Ovary (tissue), 3 donors: ENCODE measurements at regions not wholly inside any gene's neighbourhood (a gene's known extent, or its start where the extent isn't known, plus 50 kb on each side); places are given as distances from the start of the nearest gene placed in this dataset.

Experiments used
- POLR2A ChIP-seq: fragments of 450-650 bp; IDR thresholded peaks from one replicate; pipeline ENCODE4 v1.6.1; 2017; ENCODE audit warnings: antibody characterized with exemption, mild to moderate bottlenecking, moderate library complexity
- TF ChIP-seq, protein P1 (sequence below), 3 donors: fragments of 450-650 bp in 2 of 3; fragments of 200-600 bp in 1 of 3; IDR thresholded peaks; one replicate each; pipeline versions ENCODE4 v1.5.1 to v1.8.0; 2016 to 2022; ENCODE audit warnings: antibody characterized with exemption in 3 of 3, mild to moderate bottlenecking in 1 of 3
- donor health status: DM: no; HTN: no; CAD: no.

GRCh38 chr1:80842796-80843195 is 957.9 kb upstream of the ADGRL2 start:
- TF ChIP-seq POLR2A: no peak
- TF ChIP-seq, protein P1, sequence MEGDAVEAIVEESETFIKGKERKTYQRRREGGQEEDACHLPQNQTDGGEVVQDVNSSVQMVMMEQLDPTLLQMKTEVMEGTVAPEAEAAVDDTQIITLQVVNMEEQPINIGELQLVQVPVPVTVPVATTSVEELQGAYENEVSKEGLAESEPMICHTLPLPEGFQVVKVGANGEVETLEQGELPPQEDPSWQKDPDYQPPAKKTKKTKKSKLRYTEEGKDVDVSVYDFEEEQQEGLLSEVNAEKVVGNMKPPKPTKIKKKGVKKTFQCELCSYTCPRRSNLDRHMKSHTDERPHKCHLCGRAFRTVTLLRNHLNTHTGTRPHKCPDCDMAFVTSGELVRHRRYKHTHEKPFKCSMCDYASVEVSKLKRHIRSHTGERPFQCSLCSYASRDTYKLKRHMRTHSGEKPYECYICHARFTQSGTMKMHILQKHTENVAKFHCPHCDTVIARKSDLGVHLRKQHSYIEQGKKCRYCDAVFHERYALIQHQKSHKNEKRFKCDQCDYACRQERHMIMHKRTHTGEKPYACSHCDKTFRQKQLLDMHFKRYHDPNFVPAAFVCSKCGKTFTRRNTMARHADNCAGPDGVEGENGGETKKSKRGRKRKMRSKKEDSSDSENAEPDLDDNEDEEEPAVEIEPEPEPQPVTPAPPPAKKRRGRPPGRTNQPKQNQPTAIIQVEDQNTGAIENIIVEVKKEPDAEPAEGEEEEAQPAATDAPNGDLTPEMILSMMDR (IDR thresholded peaks at IDR 0.05): no peak
